Heart right ventricle (tissue), 16 donors: ENCODE measurements at regions not wholly inside any gene's neighbourhood (a gene's known extent, or its start where the extent isn't known, plus 50 kb on each side); places are given as distances from the start of the nearest gene placed in this dataset.

Source experiments
- ATAC-seq, 8 donors: fragments of 200-7000 bp; cut with Tn5 transposase; one replicate each; pipeline ENCODE4 v1.9.1; 2020; ENCODE audit warnings: mild to moderate bottlenecking in 8 of 8, moderate library complexity in 8 of 8, moderate number of reproducible peaks in 1 of 8
- DNase-seq, 2 donors: peaks; one replicate each; pipeline ENCODE4 v3.0.0-alpha.2; 2020
- H3K27ac ChIP-seq, 10 donors: fragments of 200-600 bp; sonication (generic) in 2 of 10; one replicate each; pipeline versions ENCODE4 v1.5.0 to v1.8.0; 2020 to 2022; ENCODE audit warnings: mild to moderate bottlenecking in 3 of 10
- H3K27me3 ChIP-seq, 7 donors: fragments of 200-600 bp; one replicate each; pipeline ENCODE4 v1.8.0; 2021 to 2022; ENCODE audit warnings: mild to moderate bottlenecking in 2 of 7
- H3K36me3 ChIP-seq, 9 donors: fragments of 200-600 bp; sonication (generic) in 1 of 9; one replicate each; pipeline versions ENCODE4 v1.5.0 to v1.8.0; 2020 to 2022; ENCODE audit warnings: mild to moderate bottlenecking in 2 of 9
- H3K4me1 ChIP-seq, 9 donors: fragments of 200-600 bp; sonication (generic) in 1 of 9; one replicate each; pipeline versions ENCODE4 v1.5.0 to v1.8.0; 2020 to 2022; ENCODE audit warnings: mild to moderate bottlenecking in 4 of 9
- H3K4me3 ChIP-seq, 10 donors: fragments of 200-600 bp; sonication (generic) in 2 of 10; one replicate each; pipeline versions ENCODE4 v1.5.0 to v1.8.0; 2020 to 2022; ENCODE audit warnings: mild to moderate bottlenecking in 7 of 10, moderate library complexity in 2 of 10
- H3K9me3 ChIP-seq, 11 donors: fragments of 200-600 bp in 10 of 11; sonication (generic) in 2 of 11; one replicate each; pipeline versions ENCODE4 v1.5.0 to v1.8.0; 2013 to 2022; ENCODE audit warnings: mild to moderate bottlenecking in 2 of 11, control low read depth in 1 of 11, moderate library complexity in 1 of 11
- CTCF ChIP-seq, 9 donors: fragments of 200-600 bp; sonication (generic) in 2 of 9; IDR thresholded peaks; one replicate each; pipeline versions ENCODE4 v1.5.0 to v1.8.0; 2021 to 2022; ENCODE audit warnings: antibody characterized with exemption in 9 of 9, mild to moderate bottlenecking in 5 of 9, moderate library complexity in 1 of 9
- WGBS, 2 donors: extraction: QIAGEN DNeasy Blood & Tissue Kit; methylation state at CpG; one replicate each; pipeline ENCODE4 v1.1.7; 2013; ENCODE audit warnings: inconsistent platforms in 1 of 2; 5-methylcytosine and 5-hydroxymethylcytosine counted together
- intact Hi-C, 10 donors: fragments of 100-400 bp; cut with DNase I; formaldehyde crosslinking; loops; one replicate each; pipeline versions ENCODE4 v1.11.1 to v1.14.2; 2022
- donor health status: Arrhythmogenic right ventricular cardiomyopathy.
- donor health status: ischemic (EF 13 %, LVEDD 7.1; RV severe dilation, severe dysfunction).
- donor health status: healthy with polysubstance abuse.
- donor health status: DM: no; HTN: yes; CAD: no.
- donor health status: DM: no; HTN: no; CAD: no.
- donor health status: ischemic (EF 25% LVEDD 6.9; RV normal size, moderate dysfunction).
- donor health status: ischemic (EF 25% LVEDD 5.7; RV mildly dilated, moderate dysfunction).
- donor health status: healthy.
- donor health status: DM: yes; HTN: yes; CAD: no.
- donor health status: Ischemic cardiomyopathy.
- donor health status: ischemic (EF 35%, LVEDD 5.7; RV mildly dilated, moderate dysfunction).
- donor health status: nonischemic (EF 11% LVEDD 7.7; RV severe dilation, severe dysfunction).
- donor health status: DM: yes; HTN: yes; CAD: no.
- donor health status: PGD.
- donor health status: ischemic (EF 29% LVEDD 5.4; RV normal size, mild dysfunction).
- donor health status: nonischemic (EF 23%, LVEDD 6.1; RV moderate dilation, normal function).

GRCh38 chr15:70212963-70213315, 115.2 kb upstream of the TLE3 start:
- H3K27me3 ChIP-seq, result peaks cover 0 to 68% (median 22%) of the 10 kb centered on the region in 7 donors
- 49 to 50% methylated on average over 10 of the region's 10 CpGs for WGBS, 2 donors

GRCh38 chr15:70212286-70212962, 114.7 kb upstream of the TLE3 start:
- no peaks in the 10 kb centered on the region for H3K36me3 ChIP-seq
- H3K27me3 ChIP-seq, result peaks cover 0 to 63% (median 18%) of the 10 kb centered on the region in 7 donors
- WGBS, 2 donors, result 34 to 44% methylated on average over 18 of the region's 18 CpGs
- peaks cover 0 to 19% (median 9%) of the 10 kb centered on the region in 9 donors for H3K4me1 ChIP-seq
- peak in 7 of 8 donors; percentile 29 to 78 (median 60) for ATAC-seq
- no peak overlapping the region for H3K27ac ChIP-seq
- H3K4me3 ChIP-seq, result no peak overlapping the region
- TF ChIP-seq CTCF (IDR thresholded peaks at IDR 0.05), result no peak
- H3K9me3 ChIP-seq, result peaks cover 0 to 4% (median 0%) of the 10 kb centered on the region in 11 donors
- DNase-seq, result no peak
- intact Hi-C loops, result no loop called here

More at GRCh38 chr15:70212963-70213315, 115.2 kb upstream of the TLE3 start:
- no peak for DNase-seq
- Histone ChIP-seq H3K4me3 (no peak overlapping the region), H3K4me1 (peaks cover 0 to 19% (median 9%) of the 10 kb centered on the region in 9 donors), H3K36me3 (no peaks in the 10 kb centered on the region), H3K27ac (no peak overlapping the region), H3K9me3 (peaks cover 0 to 4% (median 0%) of the 10 kb centered on the region in 11 donors)
- ATAC-seq, result peak in 2 of 8 donors; percentile 24 to 55
- no peak for TF ChIP-seq CTCF (IDR thresholded peaks at IDR 0.05)
- intact Hi-C loops, result no loop called here

GRCh38 chr15:70210528-70210927, 112.8 kb upstream of the TLE3 start:
- ATAC-seq (no peak), DNase-seq (no peak)
- Histone ChIP-seq H3K4me3 (no peak overlapping the region), H3K36me3 (no peaks in the 10 kb centered on the region), H3K27me3 (peaks cover 0 to 51% (median 15%) of the 10 kb centered on the region in 7 donors), H3K4me1 (peaks cover 0 to 19% (median 9%) of the 10 kb centered on the region in 9 donors), H3K27ac (no peak overlapping the region), H3K9me3 (peaks cover 0 to 4% (median 0%) of the 10 kb centered on the region in 11 donors)
- intact Hi-C loops, result no loop called here
- TF ChIP-seq CTCF (IDR thresholded peaks at IDR 0.05), result peak in 2 of 9 donors; percentile 5 to 10
- 84 to 89% methylated on average over 6 of the region's 6 CpGs for WGBS, 2 donors

GRCh38 chr15:70210076-70210475, 112.4 kb upstream of the TLE3 start:
- ATAC-seq (no peak), DNase-seq (no peak)
- TF ChIP-seq CTCF (IDR thresholded peaks at IDR 0.05), result no peak
- H3K4me3 ChIP-seq, result no peak overlapping the region
- H3K9me3 ChIP-seq, result peaks cover 0 to 4% (median 0%) of the 10 kb centered on the region in 11 donors
- H3K4me1 ChIP-seq, result peaks cover 0 to 19% (median 9%) of the 10 kb centered on the region in 9 donors
- WGBS, 2 donors, result 84 to 91% methylated on average over 2 of the region's 2 CpGs
- H3K36me3 ChIP-seq, result no peaks in the 10 kb centered on the region
- H3K27ac ChIP-seq, result no peak overlapping the region
- peaks cover 0 to 48% (median 15%) of the 10 kb centered on the region in 7 donors for H3K27me3 ChIP-seq
- intact Hi-C loops, result no loop called here
